Hepatocyte (in vitro differentiated cells): ENCODE measurements at regions not wholly inside any gene's neighbourhood (a gene's known extent, or its start where the extent isn't known, plus 50 kb on each side); places are given as distances from the start of the nearest gene placed in this dataset.

Experiments
- DNase-seq: peaks from one replicate; pipeline ENCODE4 v3.0.0-alpha.2; 2016; ENCODE audit warnings: low spot score
- H2AFZ ChIP-seq: fragments of 200-600 bp; sonication (generic); 2 replicates; pipeline ENCODE4 v1.6.0; 2016; ENCODE audit warnings: antibody characterized with exemption, mild to moderate bottlenecking
- H3K27ac ChIP-seq: fragments of 200-600 bp; sonication (generic); 2 replicates; pipeline ENCODE4 v1.5.1; 2016; ENCODE audit warnings: mild to moderate bottlenecking
- H3K27me3 ChIP-seq: fragments of 200-600 bp; sonication (generic); 2 replicates; pipeline ENCODE4 v1.6.1; 2016
- H3K36me3 ChIP-seq: fragments of 200-600 bp; sonication (generic); replicated peaks from 2 replicates; pipeline ENCODE4 v1.5.1; 2016; ENCODE audit warnings: low read depth; ENCODE audit not compliant: insufficient read depth
- H3K4me1 ChIP-seq: fragments of 200-600 bp; sonication (generic); 2 replicates; pipeline ENCODE4 v1.5.1; 2016; ENCODE audit warnings: mild to moderate bottlenecking, moderate library complexity; ENCODE audit not compliant: insufficient read depth
- H3K4me2 ChIP-seq: fragments of 200-600 bp; sonication (generic); 2 replicates; pipeline ENCODE4 v1.6.0; 2016
- H3K4me3 ChIP-seq: fragments of 200-600 bp; sonication (generic); 2 replicates; pipeline ENCODE4 v1.5.1; 2016; ENCODE audit warnings: mild to moderate bottlenecking
- H3K79me2 ChIP-seq: fragments of 200-600 bp; sonication (generic); 2 replicates; pipeline ENCODE4 v1.6.0; 2017; ENCODE audit warnings: mild to moderate bottlenecking
- H3K9me2 ChIP-seq: fragments of 200-600 bp; sonication (generic); replicated peaks from 2 replicates; pipeline ENCODE4 v1.6.0; 2017; ENCODE audit warnings: mild to moderate bottlenecking; ENCODE audit not compliant: insufficient read depth
- H3K9me3 ChIP-seq: fragments of 200-600 bp; sonication (generic); 2 replicates; pipeline ENCODE4 v1.5.1; 2016; ENCODE audit warnings: low read depth, mild to moderate bottlenecking
- H4K20me1 ChIP-seq: fragments of 200-600 bp; sonication (generic); 2 replicates; pipeline ENCODE4 v1.6.0; 2016; ENCODE audit warnings: mild to moderate bottlenecking; ENCODE audit not compliant: insufficient read depth, poor library complexity, severe bottlenecking
- CTCF ChIP-seq: fragments of 200-600 bp; sonication (generic); IDR thresholded peaks from 2 replicates; pipeline ENCODE4 v1.5.1; 2016; ENCODE audit warnings: antibody characterized with exemption, mild to moderate bottlenecking; ENCODE audit not compliant: poor library complexity
- EZH2 ChIP-seq: fragments of 200-600 bp; sonication (generic); IDR thresholded peaks from 2 replicates; pipeline ENCODE4 v1.6.1; 2016; ENCODE audit warnings: antibody characterized with exemption, mild to moderate bottlenecking, borderline replicate concordance
- EZH2phosphoT487 ChIP-seq: fragments of 200-600 bp; sonication (generic); IDR thresholded peaks from one replicate; pipeline ENCODE4 v1.6.1; 2018; ENCODE audit warnings: antibody characterized with exemption, mild to moderate bottlenecking, low read depth, moderate library complexity; ENCODE audit not compliant: unreplicated experiment, severe bottlenecking
- WGBS: methylation state at CpG from one replicate; pipeline ENCODE4 v1.1.6; 2016; ENCODE audit warnings: low lambda C conversion rate; ENCODE audit errors: missing lambda C conversion rate; 5-methylcytosine and 5-hydroxymethylcytosine counted together

- Histone ChIP-seq H3K36me3 (no peaks in the 10 kb centered on the region), H3K79me2 (no peaks in the 10 kb centered on the region), H3K27ac (no peak overlapping the region), H3K9me3 (no peaks in the 10 kb centered on the region), H3K9me2 (no peaks in the 10 kb centered on the region), H3K27me3 (no peaks in the 10 kb centered on the region), H4K20me1 (no peaks in the 10 kb centered on the region), H3K4me3 (no peak overlapping the region), H2AFZ (no peak overlapping the region), H3K4me2 (no peak overlapping the region), H3K4me1 (no peaks in the 10 kb centered on the region)
- WGBS, result 50% methylated on average over 3 of the region's 3 CpGs
- TF ChIP-seq EZH2, result no peak
- TF ChIP-seq EZH2phosphoT487, result no peak
- no peak for TF ChIP-seq CTCF
- DNase-seq, result no peak
These were observed 220.0 kb downstream of the CLIC5 start for GRCh38 chr6:45795678-45796077.

GRCh38 chr6:45794465-45794864 lies 221.2 kb downstream of the CLIC5 start:
- H3K27me3 ChIP-seq, result no peaks in the 10 kb centered on the region
- H3K9me2 ChIP-seq, result no peaks in the 10 kb centered on the region
- no peak overlapping the region for H2AFZ ChIP-seq
- DNase-seq, result no peak
- H4K20me1 ChIP-seq, result no peaks in the 10 kb centered on the region
- H3K36me3 ChIP-seq, result no peaks in the 10 kb centered on the region
- 94% methylated on average over 3 of the region's 3 CpGs for WGBS
- no peak overlapping the region for H3K4me2 ChIP-seq
- no peak overlapping the region for H3K27ac ChIP-seq
- H3K4me3 ChIP-seq, result no peak overlapping the region
- no peaks in the 10 kb centered on the region for H3K79me2 ChIP-seq
- no peaks in the 10 kb centered on the region for H3K4me1 ChIP-seq
- no peaks in the 10 kb centered on the region for H3K9me3 ChIP-seq
- TF ChIP-seq EZH2 (no peak), CTCF (no peak), EZH2phosphoT487 (no peak)

DNA sequence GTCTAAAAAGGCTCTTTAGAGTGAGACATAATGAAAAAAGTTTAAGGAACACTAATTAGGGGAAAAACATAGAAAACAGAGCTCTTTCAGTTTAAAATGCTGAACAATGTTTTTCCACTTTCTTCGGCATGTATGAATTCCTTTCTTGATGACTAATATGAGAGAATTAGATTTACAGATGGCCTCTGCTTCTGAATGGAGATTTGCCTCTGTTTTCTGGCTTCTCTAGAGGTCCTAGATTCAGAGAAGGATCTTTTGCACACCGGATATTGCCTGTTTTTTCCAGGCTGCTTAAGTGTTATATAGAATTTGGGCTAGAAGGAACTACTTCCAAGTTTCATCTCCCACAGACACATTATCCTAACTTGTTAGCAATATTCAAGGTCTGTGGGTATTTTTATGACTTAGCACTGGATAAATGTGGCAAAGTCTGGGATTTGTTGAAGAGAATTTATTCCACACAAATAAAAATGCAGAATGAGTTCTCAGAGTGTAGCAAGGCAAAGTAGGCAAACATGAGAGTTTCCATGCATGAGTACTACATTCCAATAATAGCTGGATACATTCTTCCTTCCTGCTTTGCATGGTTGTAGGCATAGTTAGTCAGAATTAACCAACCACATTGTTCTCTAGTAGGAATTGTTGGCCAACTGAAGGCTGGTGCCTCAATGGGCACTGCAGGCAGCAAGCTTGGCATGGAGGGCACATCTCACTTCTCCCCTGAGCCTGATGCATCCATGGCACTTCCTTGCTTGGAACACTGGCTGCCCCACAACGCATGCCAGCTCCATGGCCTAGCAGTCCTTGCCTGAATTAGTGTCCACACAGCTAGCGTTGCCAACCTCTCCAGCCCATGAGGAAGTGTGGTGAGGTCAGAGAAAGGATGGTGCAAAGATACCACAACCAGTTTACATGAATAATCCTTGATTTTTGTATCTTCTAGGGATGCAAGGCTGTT lies 224.2 kb downstream of the CLIC5 start:
- H3K27ac ChIP-seq, result no peak overlapping the region
- WGBS, result 84% methylated on average over 4 of the region's 4 CpGs
- H4K20me1 ChIP-seq, result no peaks in the 10 kb centered on the region
- no peaks in the 10 kb centered on the region for H3K36me3 ChIP-seq
- no peaks in the 10 kb centered on the region for H3K9me3 ChIP-seq
- H3K27me3 ChIP-seq, result no peaks in the 10 kb centered on the region
- H3K4me1 ChIP-seq, result no peaks in the 10 kb centered on the region
- H3K4me3 ChIP-seq, result no peak overlapping the region
- DNase-seq, result no peak
- no peaks in the 10 kb centered on the region for H3K9me2 ChIP-seq
- H2AFZ ChIP-seq, result no peak overlapping the region
- H3K4me2 ChIP-seq, result no peak overlapping the region
- TF ChIP-seq CTCF (no peak), EZH2 (no peak), EZH2phosphoT487 (no peak)
- no peaks in the 10 kb centered on the region for H3K79me2 ChIP-seq
